GM06990 (cell line): ENCODE measurements at regions not wholly inside any gene's neighbourhood (a gene's known extent, or its start where the extent isn't known, plus 50 kb on each side); places are given as distances from the start of the nearest gene placed in this dataset.

Experiments used
- DNase-seq: peaks from one replicate; pipeline ENCODE4 v3.0.0-alpha.2; 2011; ENCODE audit not compliant: insufficient read length; ENCODE audit errors: extremely low read depth
- H3K27me3 ChIP-seq: replicated peaks from 2 replicates; pipeline ENCODE4 v1.6.0; 2011; ENCODE audit warnings: low read length; ENCODE audit not compliant: control insufficient read depth, insufficient read depth
- H3K36me3 ChIP-seq: 2 replicates; pipeline ENCODE4 v1.5.1; 2011; ENCODE audit warnings: low read length; ENCODE audit not compliant: control insufficient read depth, insufficient read depth
- H3K4me3 ChIP-seq: replicated peaks from 2 replicates; pipeline ENCODE4 v1.5.1; 2011; ENCODE audit warnings: low read depth, mild to moderate bottlenecking, control low read depth, low read length
- TF ChIP-seq, protein P1 (sequence below): IDR thresholded peaks from 2 replicates; pipeline ENCODE4 v1.5.1; 2011; ENCODE audit warnings: low read length, control low read depth, mild to moderate bottlenecking, inconsistent platforms; ENCODE audit not compliant: insufficient read depth, poor library complexity, severe bottlenecking

DNA sequence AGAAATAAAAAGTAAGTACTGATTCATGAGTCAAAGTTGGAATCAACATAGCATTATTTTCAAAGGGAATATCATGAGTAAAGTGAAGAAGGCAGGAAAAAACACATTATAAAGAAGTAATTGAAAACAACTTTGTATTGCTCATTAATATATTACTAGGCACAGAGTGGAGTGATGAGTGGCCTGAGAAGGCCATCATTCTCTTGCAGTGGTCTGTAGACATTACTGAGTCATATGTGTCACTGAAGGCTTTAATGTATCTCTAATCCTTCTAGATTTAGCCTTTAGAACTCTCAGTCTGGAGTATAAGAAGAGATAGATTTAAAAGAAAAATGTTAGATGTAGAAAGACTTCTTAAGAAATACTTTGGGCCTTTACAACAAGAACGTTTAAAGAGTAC is 881.4 kb downstream of the DNAH5 start:
- Histone ChIP-seq H3K36me3 (no peaks in the 10 kb centered on the region), H3K27me3 (no peaks in the 10 kb centered on the region), H3K4me3 (no peak overlapping the region)
- no peak for DNase-seq
- TF ChIP-seq, protein P1, sequence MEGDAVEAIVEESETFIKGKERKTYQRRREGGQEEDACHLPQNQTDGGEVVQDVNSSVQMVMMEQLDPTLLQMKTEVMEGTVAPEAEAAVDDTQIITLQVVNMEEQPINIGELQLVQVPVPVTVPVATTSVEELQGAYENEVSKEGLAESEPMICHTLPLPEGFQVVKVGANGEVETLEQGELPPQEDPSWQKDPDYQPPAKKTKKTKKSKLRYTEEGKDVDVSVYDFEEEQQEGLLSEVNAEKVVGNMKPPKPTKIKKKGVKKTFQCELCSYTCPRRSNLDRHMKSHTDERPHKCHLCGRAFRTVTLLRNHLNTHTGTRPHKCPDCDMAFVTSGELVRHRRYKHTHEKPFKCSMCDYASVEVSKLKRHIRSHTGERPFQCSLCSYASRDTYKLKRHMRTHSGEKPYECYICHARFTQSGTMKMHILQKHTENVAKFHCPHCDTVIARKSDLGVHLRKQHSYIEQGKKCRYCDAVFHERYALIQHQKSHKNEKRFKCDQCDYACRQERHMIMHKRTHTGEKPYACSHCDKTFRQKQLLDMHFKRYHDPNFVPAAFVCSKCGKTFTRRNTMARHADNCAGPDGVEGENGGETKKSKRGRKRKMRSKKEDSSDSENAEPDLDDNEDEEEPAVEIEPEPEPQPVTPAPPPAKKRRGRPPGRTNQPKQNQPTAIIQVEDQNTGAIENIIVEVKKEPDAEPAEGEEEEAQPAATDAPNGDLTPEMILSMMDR, result no peak

DNA sequence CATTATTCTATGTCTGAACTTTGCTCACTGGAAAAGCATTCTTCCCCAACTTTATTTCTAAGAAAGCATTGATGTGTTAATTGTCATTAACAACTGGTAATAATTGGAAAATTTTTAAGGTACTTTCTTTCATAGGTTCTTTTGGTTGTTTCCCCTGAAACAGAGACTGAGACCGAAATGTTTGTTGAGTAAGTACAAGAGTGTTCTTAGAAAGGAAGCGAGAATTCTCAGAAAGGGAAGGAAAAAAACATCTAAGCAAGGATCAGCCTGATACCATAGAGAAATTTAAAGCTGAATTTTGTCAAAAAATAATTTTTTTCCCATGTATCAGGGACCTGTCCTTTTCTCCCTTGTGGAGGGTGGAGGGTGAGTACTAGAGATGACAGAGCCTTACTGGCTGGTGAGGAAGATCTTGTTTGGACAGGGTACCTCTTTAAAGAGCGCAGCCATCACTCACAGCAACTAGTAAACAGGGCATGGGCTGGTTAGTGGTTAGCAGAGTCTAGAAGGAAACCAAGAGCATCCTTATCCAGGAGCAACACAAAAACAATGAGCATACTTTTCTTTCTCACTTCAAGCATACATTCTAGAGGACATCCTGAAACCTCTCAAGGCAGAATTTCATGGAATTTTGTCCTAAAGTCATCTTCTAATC is 898.5 kb downstream of the DNAH5 start:
- Histone ChIP-seq H3K36me3 (no peaks in the 10 kb centered on the region), H3K27me3 (no peaks in the 10 kb centered on the region), H3K4me3 (no peak overlapping the region)
- TF ChIP-seq, protein P1, result no peak
- DNase-seq, result no peak

DNA sequence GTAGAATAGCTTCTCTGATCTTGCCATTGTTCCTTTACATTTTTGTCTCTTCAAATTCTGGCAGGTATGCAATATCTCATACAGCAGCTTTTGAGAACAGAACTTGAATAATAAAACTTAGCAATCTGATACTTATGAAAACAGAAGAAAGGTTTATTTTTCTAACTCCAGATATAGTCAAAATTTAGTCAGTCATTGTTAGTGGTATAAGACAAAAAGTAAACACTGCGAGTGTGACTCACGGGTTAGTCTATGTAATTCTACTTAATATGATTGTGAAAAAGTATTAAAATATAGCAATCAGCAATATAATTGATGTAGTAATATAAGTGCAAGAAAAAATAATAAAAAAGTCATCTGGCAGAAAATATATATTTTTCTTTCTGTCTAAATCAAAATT is 910.4 kb downstream of the DNAH5 start:
- H3K36me3 ChIP-seq, result no peaks in the 10 kb centered on the region
- no peak for DNase-seq
- TF ChIP-seq, protein P1, result no peak
- no peaks in the 10 kb centered on the region for H3K27me3 ChIP-seq
- no peak overlapping the region for H3K4me3 ChIP-seq

DNA sequence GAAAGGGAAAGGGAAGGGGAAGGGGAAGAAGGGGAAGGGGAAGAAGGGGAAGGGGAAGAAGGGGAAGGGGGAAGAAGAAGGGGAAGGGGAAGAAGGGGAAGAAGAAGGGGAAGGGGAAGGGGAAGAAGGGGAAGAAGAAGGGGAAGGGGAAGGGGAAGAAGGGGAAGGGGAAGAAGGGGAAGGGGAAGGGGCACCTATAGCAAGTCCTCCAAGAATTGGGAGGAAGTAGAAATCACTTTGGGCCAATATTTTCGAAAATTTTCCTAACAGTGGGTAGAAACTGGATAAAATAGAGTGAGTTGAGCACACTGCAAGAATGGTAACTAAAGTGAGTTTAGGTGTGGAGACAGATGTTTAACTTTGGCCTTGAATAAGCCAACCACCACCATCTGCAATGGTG is 915.3 kb downstream of the DNAH5 start:
- H3K36me3 ChIP-seq, result no peaks in the 10 kb centered on the region
- TF ChIP-seq, protein P1, result no peak
- no peak overlapping the region for H3K4me3 ChIP-seq
- DNase-seq, result no peak
- no peaks in the 10 kb centered on the region for H3K27me3 ChIP-seq

DNA sequence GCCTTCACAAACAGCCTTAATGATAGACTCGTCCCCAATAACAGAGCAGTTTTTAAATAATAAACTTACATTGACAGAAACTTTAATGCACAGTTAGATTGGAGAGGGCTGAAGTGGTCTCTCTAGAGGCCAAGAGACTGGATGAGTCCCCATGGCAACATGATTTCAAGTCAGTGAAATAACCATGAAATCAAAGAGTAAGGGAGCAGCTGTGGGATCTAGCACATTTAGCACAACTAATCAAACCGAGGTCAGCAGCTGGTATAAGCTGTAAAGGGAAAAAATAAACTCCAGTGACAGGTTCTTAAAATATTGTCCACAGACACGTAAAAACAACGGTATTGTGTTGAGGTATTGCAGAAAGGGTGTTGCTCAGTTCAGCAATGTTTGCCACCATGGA is 916.6 kb downstream of the DNAH5 start:
- TF ChIP-seq, protein P1, result no peak
- no peaks in the 10 kb centered on the region for H3K27me3 ChIP-seq
- no peak for DNase-seq
- H3K4me3 ChIP-seq, result no peak overlapping the region
- H3K36me3 ChIP-seq, result no peaks in the 10 kb centered on the region

DNA sequence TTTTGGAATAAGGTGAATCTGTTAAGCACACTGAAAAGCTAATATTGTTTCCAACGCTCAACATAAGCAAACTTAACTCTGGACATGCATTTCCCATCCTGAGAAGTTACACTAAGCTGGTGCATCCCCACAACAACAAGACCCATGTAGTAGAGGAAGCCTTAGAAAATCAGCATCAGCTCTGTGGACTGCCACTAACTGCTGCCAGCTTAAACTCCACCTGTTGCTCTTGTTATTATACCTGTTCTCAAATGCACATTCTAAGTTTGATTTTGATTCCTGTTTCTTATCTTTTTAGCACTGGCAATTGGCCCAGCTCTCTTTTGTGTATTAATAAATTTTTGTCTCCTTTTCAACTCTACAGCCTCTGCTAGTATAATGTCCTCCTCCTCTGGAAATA is 924.8 kb downstream of the DNAH5 start:
- Histone ChIP-seq H3K4me3 (no peak overlapping the region), H3K36me3 (no peaks in the 10 kb centered on the region), H3K27me3 (no peaks in the 10 kb centered on the region)
- no peak for DNase-seq
- TF ChIP-seq, protein P1, result no peak
